Keratinocyte (primary cell): ENCODE measurements at regions not wholly inside any gene's neighbourhood (a gene's known extent, or its start where the extent isn't known, plus 50 kb on each side); places are given as distances from the start of the nearest gene placed in this dataset.

Source experiments
- DNase-seq: peaks from one replicate; pipeline ENCODE4 v3.0.0-alpha.2; 2011; ENCODE audit warnings: low read depth, missing footprints, low spot score
- FAIRE-seq: peaks from 2 replicates; lab custom pipeline; 2011; peaks lifted over from hg19 to GRCh38; lab: Jason Lieb, UNC
- H2AFZ ChIP-seq: 2 replicates; pipeline ENCODE4 v1.6.0; 2012; ENCODE audit warnings: low read length, control low read depth, inconsistent platforms; ENCODE audit not compliant: control insufficient read depth
- H3K27ac ChIP-seq: 2 replicates; pipeline ENCODE4 v1.5.1; 2011; ENCODE audit warnings: low read length; ENCODE audit not compliant: control insufficient read depth, insufficient read depth
- H3K27me3 ChIP-seq: 3 replicates; pipeline ENCODE4 v1.6.0; 2011; ENCODE audit warnings: low read length; ENCODE audit not compliant: control insufficient read depth, insufficient read depth; ENCODE audit errors: extremely low read depth
- H3K36me3 ChIP-seq, 2 experiments: 2 replicates in 1 of 2; 3 replicates in 1 of 2; pipeline ENCODE4 v1.5.1; 2011; ENCODE audit warnings: low read length in 2 of 2, mild to moderate bottlenecking in 1 of 2; ENCODE audit not compliant: control insufficient read depth in 2 of 2, insufficient read depth in 2 of 2; ENCODE audit errors: extremely low read depth in 1 of 2
- H3K4me1 ChIP-seq: 3 replicates; pipeline ENCODE4 v1.5.1; 2011; ENCODE audit warnings: low read length; ENCODE audit not compliant: control insufficient read depth, insufficient read depth; ENCODE audit errors: extremely low read depth
- H3K4me2 ChIP-seq: 3 replicates; pipeline ENCODE4 v1.6.0; 2011; ENCODE audit warnings: low read depth, low read length; ENCODE audit not compliant: control insufficient read depth, insufficient read depth; ENCODE audit errors: extremely low read depth
- H3K4me3 ChIP-seq, 3 experiments: fragments of 200-600 bp in 1 of 3; sonication (generic) in 1 of 3; 2 replicates in 2 of 3; 3 replicates in 1 of 3; pipeline ENCODE4 v1.5.1; 2011 to 2016; ENCODE audit warnings: low read length in 3 of 3, mild to moderate bottlenecking in 3 of 3, control low read depth in 2 of 3, inconsistent platforms in 1 of 3, low read depth in 1 of 3, mixed read lengths in 1 of 3, mixed run types in 1 of 3, moderate library complexity in 1 of 3; ENCODE audit not compliant: control insufficient read depth in 2 of 3, insufficient read depth in 2 of 3; ENCODE audit errors: extremely low read depth in 1 of 3
- H3K79me2 ChIP-seq: 2 replicates; pipeline ENCODE4 v1.6.0; 2012; ENCODE audit warnings: low read length; ENCODE audit not compliant: control insufficient read depth, insufficient read depth
- H3K9ac ChIP-seq: 3 replicates; pipeline ENCODE4 v1.6.0; 2011; ENCODE audit warnings: low read length; ENCODE audit not compliant: control insufficient read depth, insufficient read depth; ENCODE audit errors: extremely low read depth
- H3K9me1 ChIP-seq: 3 replicates; pipeline ENCODE4 v1.6.0; 2011; ENCODE audit warnings: low read length; ENCODE audit not compliant: control insufficient read depth, insufficient read depth; ENCODE audit errors: extremely low read depth
- H3K9me3 ChIP-seq: 2 replicates; pipeline ENCODE4 v1.5.1; 2012; ENCODE audit warnings: low read depth, low read length; ENCODE audit not compliant: control insufficient read depth
- H4K20me1 ChIP-seq: 3 replicates; pipeline ENCODE4 v1.6.0; 2011; ENCODE audit warnings: low read length; ENCODE audit not compliant: control insufficient read depth, insufficient read depth; ENCODE audit errors: extremely low read depth
- CTCF ChIP-seq, 3 experiments: IDR thresholded peaks in 1 of 3; conservative IDR thresholded peaks in 1 of 3; optimal IDR thresholded peaks in 1 of 3; 2 replicates in 2 of 3; 3 replicates in 1 of 3; pipeline versions ENCODE3 to v1.5.1; 2011; ENCODE audit warnings: low read length in 3 of 3, mild to moderate bottlenecking in 3 of 3, moderate library complexity in 2 of 3, control low read depth in 1 of 3, inconsistent platforms in 1 of 3; ENCODE audit not compliant: insufficient read depth in 2 of 3; ENCODE audit errors: extremely low read depth in 1 of 3
- EZH2 ChIP-seq: IDR thresholded peaks from one replicate; pipeline ENCODE4 v1.6.1; 2012; ENCODE audit warnings: inconsistent platforms, mild to moderate bottlenecking, low read length, moderate library complexity
- dilution Hi-C: fragments of 300-500 bp; cut with MboI; formaldehyde crosslinking; loops from one replicate; pipeline ENCODE4 v1.7.0; 2020; ENCODE audit warnings: low sequenced_read_pairs; ENCODE audit not compliant: extremely low pct_ligation_motif_present

DNA sequence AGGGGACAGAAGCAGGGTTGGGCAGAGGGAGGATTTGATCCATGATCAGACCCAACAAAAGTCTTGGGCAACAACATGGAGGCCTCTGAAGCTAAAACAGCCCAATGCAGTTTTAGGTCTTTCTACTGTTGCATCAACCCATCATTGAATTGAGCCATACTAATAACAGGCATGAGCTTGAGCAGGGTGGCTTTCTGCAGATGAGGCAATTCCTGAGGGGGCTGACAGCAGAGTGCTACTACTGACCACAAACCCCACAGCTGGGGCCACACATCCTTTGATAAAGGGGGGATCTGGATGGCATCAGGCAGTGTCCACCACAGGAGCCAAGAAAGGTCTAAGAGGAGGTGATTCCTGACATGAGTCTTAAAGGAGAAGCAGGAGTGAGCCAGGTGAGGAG, 517.0 kb upstream of the PPP2R3A start:
- H3K36me3 ChIP-seq, result no peaks in the 10 kb centered on the region
- H3K9me3 ChIP-seq, result no peaks in the 10 kb centered on the region
- no peaks in the 10 kb centered on the region for H3K9me1 ChIP-seq
- no peak overlapping the region for H3K4me2 ChIP-seq
- H4K20me1 ChIP-seq, result no peaks in the 10 kb centered on the region
- no peak for TF ChIP-seq CTCF (optimal IDR thresholded peaks at IDR 0.05 in 1 of 3, IDR thresholded peaks at IDR 0.05 in 1 of 3, conservative IDR thresholded peaks at IDR 0.05 in 1 of 3; ENCODE audit: extremely low read depth in 1 of 3, insufficient read depth in 2 of 3, low read length in 3 of 3)
- TF ChIP-seq EZH2, result no peak
- no peak overlapping the region for H3K27ac ChIP-seq
- H2AFZ ChIP-seq, result no peak overlapping the region
- no peaks in the 10 kb centered on the region for H3K79me2 ChIP-seq
- no peak overlapping the region for H3K4me3 ChIP-seq
- no peak for FAIRE-seq
- H3K4me1 ChIP-seq, result no peaks in the 10 kb centered on the region
- dilution Hi-C loops, result no loop called here
- no peaks in the 10 kb centered on the region for H3K27me3 ChIP-seq
- no peak overlapping the region for H3K9ac ChIP-seq
- DNase-seq, result no peak

DNA sequence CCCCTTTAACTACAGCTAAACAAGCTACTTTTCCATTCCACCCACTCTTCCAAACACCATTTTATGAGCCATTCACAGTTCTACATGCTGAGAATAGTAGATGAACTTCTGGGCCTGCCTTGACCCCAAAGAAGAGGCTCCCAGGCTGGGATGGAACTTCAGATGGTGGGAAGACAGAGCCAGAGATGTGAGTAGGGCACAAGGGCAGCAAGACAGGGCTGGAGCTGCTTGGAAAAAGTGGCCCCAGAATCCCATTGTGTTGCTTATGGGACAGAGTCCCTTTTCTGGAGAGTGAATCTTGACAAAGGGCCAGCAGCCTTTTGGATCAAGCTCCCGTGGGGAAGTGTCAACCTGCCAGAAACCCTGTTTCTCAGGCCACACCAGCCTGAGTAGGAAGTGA, 516.5 kb upstream of the PPP2R3A start:
- Histone ChIP-seq H3K4me1 (no peaks in the 10 kb centered on the region), H3K9ac (no peak overlapping the region), H3K79me2 (no peaks in the 10 kb centered on the region), H3K27ac (no peak overlapping the region), H3K9me1 (no peaks in the 10 kb centered on the region), H3K4me3 (no peak overlapping the region), H3K9me3 (no peaks in the 10 kb centered on the region), H2AFZ (no peak overlapping the region), H3K4me2 (no peak overlapping the region), H3K27me3 (no peaks in the 10 kb centered on the region), H4K20me1 (no peaks in the 10 kb centered on the region), H3K36me3 (no peaks in the 10 kb centered on the region)
- dilution Hi-C loops, result no loop called here
- TF ChIP-seq CTCF (optimal IDR thresholded peaks at IDR 0.05 in 1 of 3, IDR thresholded peaks at IDR 0.05 in 1 of 3, conservative IDR thresholded peaks at IDR 0.05 in 1 of 3; ENCODE audit: extremely low read depth in 1 of 3, insufficient read depth in 2 of 3, low read length in 3 of 3) (no peak), EZH2 (no peak)
- DNase-seq (no peak), FAIRE-seq (no peak)
